Smooth muscle cell (in vitro differentiated cells): ENCODE measurements at regions not wholly inside any gene's neighbourhood (a gene's known extent, or its start where the extent isn't known, plus 50 kb on each side); places are given as distances from the start of the nearest gene placed in this dataset.

Source experiments
- DNase-seq: peaks from one replicate; lab custom pipeline; 2025; ENCODE audit not compliant: unreplicated experiment; lab: John Stamatoyannopoulos, UW
- H2AFZ ChIP-seq: fragments of 200-600 bp; sonication (generic); 2 replicates; pipeline ENCODE4 v1.6.0; 2016; ENCODE audit warnings: antibody characterized with exemption, low read depth, mild to moderate bottlenecking
- H3F3A ChIP-seq: fragments of 200-600 bp; sonication (generic); 2 replicates; pipeline ENCODE4 v1.6.0; 2017; ENCODE audit warnings: antibody characterized with exemption, low read depth
- H3K27ac ChIP-seq: fragments of 200-600 bp; sonication (generic); 2 replicates; pipeline ENCODE4 v1.5.1; 2016; ENCODE audit warnings: low read depth, mild to moderate bottlenecking
- H3K27me3 ChIP-seq: fragments of 200-600 bp; sonication (generic); 2 replicates; pipeline ENCODE4 v1.6.1; 2016; ENCODE audit warnings: low read depth, mild to moderate bottlenecking
- H3K36me3 ChIP-seq: fragments of 200-600 bp; sonication (generic); 2 replicates; pipeline ENCODE4 v1.5.1; 2016; ENCODE audit warnings: low read depth
- H3K4me1 ChIP-seq: fragments of 200-600 bp; sonication (generic); 2 replicates; pipeline ENCODE4 v1.5.1; 2016; ENCODE audit warnings: low read depth
- H3K4me2 ChIP-seq: fragments of 200-600 bp; sonication (generic); 2 replicates; pipeline ENCODE4 v1.6.0; 2016; ENCODE audit warnings: mild to moderate bottlenecking
- H3K4me3 ChIP-seq: fragments of 200-600 bp; sonication (generic); 2 replicates; pipeline ENCODE4 v1.5.1; 2016; ENCODE audit warnings: mild to moderate bottlenecking
- H3K79me2 ChIP-seq: fragments of 200-600 bp; sonication (generic); 2 replicates; pipeline ENCODE4 v1.6.0; 2016; ENCODE audit warnings: low read depth, mild to moderate bottlenecking
- H3K9ac ChIP-seq: fragments of 200-600 bp; sonication (generic); 2 replicates; pipeline ENCODE4 v1.6.0; 2016; ENCODE audit warnings: low read depth
- H3K9me3 ChIP-seq: fragments of 200-600 bp; sonication (generic); replicated peaks from 2 replicates; pipeline ENCODE4 v1.5.1; 2016; ENCODE audit warnings: low read depth
- H4K20me1 ChIP-seq: fragments of 200-600 bp; sonication (generic); 2 replicates; pipeline ENCODE4 v1.6.0; 2016; ENCODE audit warnings: low read depth
- WGBS: methylation state at CpG from one replicate; pipeline ENCODE4 v1.1.7; 2016; ENCODE audit warnings: low lambda C conversion rate; 5-methylcytosine and 5-hydroxymethylcytosine counted together
- TF ChIP-seq, protein P1 (sequence below): fragments of 200-600 bp; sonication (generic); IDR thresholded peaks from 2 replicates; pipeline ENCODE4 v1.5.1; 2017; ENCODE audit warnings: borderline replicate concordance, mild to moderate bottlenecking, antibody characterized with exemption; ENCODE audit not compliant: insufficient read depth, poor library complexity, severe bottlenecking

DNA sequence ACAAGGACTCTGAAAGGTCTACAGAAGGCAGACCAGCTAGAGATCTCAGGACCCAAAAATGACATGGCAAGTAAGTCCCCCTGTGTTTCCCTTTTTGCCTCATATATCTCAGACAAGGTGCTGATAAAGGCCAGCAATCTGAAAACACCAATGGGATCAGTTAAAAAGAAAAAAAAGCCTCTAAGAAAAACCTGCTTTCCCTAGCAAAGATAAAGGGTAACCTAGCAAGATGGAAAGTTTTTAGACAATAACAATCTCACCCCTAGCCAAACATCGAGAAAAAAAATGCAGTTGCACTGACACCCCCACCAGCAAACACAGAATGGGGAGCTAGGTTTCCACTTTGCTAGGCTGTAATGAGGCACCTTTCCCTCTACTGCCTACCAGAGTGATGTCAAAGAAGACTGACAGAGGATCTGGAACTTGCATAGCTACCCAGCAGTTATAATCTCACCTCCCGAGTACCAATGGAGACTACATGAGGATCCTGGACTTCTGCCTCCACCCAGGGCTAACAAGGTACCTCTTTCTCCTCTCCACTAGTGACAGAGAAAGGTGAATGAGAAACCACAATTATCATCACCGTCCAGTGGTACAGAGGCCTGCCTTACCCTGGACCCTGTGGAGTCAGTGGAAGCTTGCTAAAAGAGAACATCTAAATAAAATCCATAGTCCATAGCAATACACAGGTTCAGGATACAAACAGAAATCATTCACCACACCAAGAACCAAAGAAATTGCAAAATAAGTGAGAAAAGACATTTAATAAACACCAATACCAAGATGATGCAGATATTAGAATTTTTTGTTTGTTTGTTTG, 240.8 kb downstream of the ARHGAP12 start:
- TF ChIP-seq, protein P1, sequence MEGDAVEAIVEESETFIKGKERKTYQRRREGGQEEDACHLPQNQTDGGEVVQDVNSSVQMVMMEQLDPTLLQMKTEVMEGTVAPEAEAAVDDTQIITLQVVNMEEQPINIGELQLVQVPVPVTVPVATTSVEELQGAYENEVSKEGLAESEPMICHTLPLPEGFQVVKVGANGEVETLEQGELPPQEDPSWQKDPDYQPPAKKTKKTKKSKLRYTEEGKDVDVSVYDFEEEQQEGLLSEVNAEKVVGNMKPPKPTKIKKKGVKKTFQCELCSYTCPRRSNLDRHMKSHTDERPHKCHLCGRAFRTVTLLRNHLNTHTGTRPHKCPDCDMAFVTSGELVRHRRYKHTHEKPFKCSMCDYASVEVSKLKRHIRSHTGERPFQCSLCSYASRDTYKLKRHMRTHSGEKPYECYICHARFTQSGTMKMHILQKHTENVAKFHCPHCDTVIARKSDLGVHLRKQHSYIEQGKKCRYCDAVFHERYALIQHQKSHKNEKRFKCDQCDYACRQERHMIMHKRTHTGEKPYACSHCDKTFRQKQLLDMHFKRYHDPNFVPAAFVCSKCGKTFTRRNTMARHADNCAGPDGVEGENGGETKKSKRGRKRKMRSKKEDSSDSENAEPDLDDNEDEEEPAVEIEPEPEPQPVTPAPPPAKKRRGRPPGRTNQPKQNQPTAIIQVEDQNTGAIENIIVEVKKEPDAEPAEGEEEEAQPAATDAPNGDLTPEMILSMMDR = no peak
- no peaks in the 10 kb centered on the region for H3K79me2 ChIP-seq
- no peak overlapping the region for H3K9ac ChIP-seq
- peaks cover 5% of the 10 kb centered on the region for H3K36me3 ChIP-seq
- 98% methylated on average over 3 of the region's 3 CpGs for WGBS
- no peaks in the 10 kb centered on the region for H3F3A ChIP-seq
- H4K20me1 ChIP-seq = no peaks in the 10 kb centered on the region
- H3K27me3 ChIP-seq = no peaks in the 10 kb centered on the region
- no peak for DNase-seq
- H3K4me3 ChIP-seq = no peak overlapping the region
- H3K4me1 ChIP-seq = no peaks in the 10 kb centered on the region
- H3K4me2 ChIP-seq = no peak overlapping the region
- H2AFZ ChIP-seq = no peak overlapping the region
- H3K9me3 ChIP-seq = peaks cover 23% of the 10 kb centered on the region
- no peak overlapping the region for H3K27ac ChIP-seq

GRCh38 chr10:31686599-31686998, 242.0 kb downstream of the ARHGAP12 start:
- no peaks in the 10 kb centered on the region for H3K79me2 ChIP-seq
- no peak overlapping the region for H3K9ac ChIP-seq
- H3F3A ChIP-seq = no peaks in the 10 kb centered on the region
- peaks cover 5% of the 10 kb centered on the region for H3K36me3 ChIP-seq
- no peaks in the 10 kb centered on the region for H4K20me1 ChIP-seq
- no peak overlapping the region for H2AFZ ChIP-seq
- no peaks in the 10 kb centered on the region for H3K4me1 ChIP-seq
- peaks cover 28% of the 10 kb centered on the region for H3K9me3 ChIP-seq
- no peak overlapping the region for H3K4me3 ChIP-seq
- no peaks in the 10 kb centered on the region for H3K27me3 ChIP-seq
- H3K27ac ChIP-seq = no peak overlapping the region
- H3K4me2 ChIP-seq = no peak overlapping the region
- TF ChIP-seq, protein P1 = no peak
- DNase-seq = no peak

- 100% methylated on average over 1 of the region's 1 CpG for WGBS
- H3K36me3 ChIP-seq = peaks cover 5% of the 10 kb centered on the region
- H3F3A ChIP-seq = no peaks in the 10 kb centered on the region
- H4K20me1 ChIP-seq = no peaks in the 10 kb centered on the region
- no peaks in the 10 kb centered on the region for H3K4me1 ChIP-seq
- H3K9me3 ChIP-seq = peaks cover 15% of the 10 kb centered on the region
- no peak overlapping the region for H3K9ac ChIP-seq
- DNase-seq = no peak
- H3K4me2 ChIP-seq = no peak overlapping the region
- no peak overlapping the region for H3K27ac ChIP-seq
- no peaks in the 10 kb centered on the region for H3K79me2 ChIP-seq
- no peaks in the 10 kb centered on the region for H3K27me3 ChIP-seq
- TF ChIP-seq, protein P1 = no peak
- H3K4me3 ChIP-seq = no peak overlapping the region
- H2AFZ ChIP-seq = no peak overlapping the region
Measured at GRCh38 chr10:31683682-31684081, 244.9 kb downstream of the ARHGAP12 start.

DNA sequence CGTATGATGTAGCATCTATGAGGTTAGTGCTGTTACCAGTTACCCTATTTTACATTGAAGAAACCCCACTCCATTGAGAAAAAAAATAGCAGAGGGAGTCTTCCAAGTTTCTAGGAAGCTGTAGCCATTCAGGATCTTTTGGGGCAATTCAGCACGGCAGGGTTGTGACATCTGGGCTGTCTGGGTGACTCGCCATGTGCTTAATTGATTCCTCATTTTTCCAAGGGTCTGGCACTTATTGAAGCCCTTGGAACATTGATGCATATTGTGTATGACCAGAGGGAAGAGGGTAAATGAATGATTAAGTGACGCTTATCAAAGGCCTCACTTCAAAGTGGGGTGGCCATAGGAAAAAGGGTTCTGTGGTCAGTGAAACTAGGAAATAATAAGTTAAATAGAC, 248.7 kb downstream of the ARHGAP12 start:
- Histone ChIP-seq H3K79me2 (no peaks in the 10 kb centered on the region), H3K4me3 (no peak overlapping the region), H4K20me1 (no peaks in the 10 kb centered on the region), H3K27me3 (no peaks in the 10 kb centered on the region), H3K9me3 (peaks cover 24% of the 10 kb centered on the region), H3K27ac (no peak overlapping the region), H3K36me3 (peaks cover 5% of the 10 kb centered on the region), H3K4me2 (no peak overlapping the region), H3F3A (no peaks in the 10 kb centered on the region), H2AFZ (no peak overlapping the region), H3K9ac (no peak overlapping the region), H3K4me1 (no peaks in the 10 kb centered on the region)
- 81% methylated on average over 4 of the region's 4 CpGs for WGBS
- TF ChIP-seq, protein P1 = no peak
- DNase-seq = no peak
